CD14-positive monocyte (primary cell): ENCODE measurements at regions not wholly inside any gene's neighbourhood (a gene's known extent, or its start where the extent isn't known, plus 50 kb on each side); places are given as distances from the start of the nearest gene placed in this dataset.

Experiments used
- DNase-seq, 3 donors: peaks; one replicate each; pipeline ENCODE4 v3.0.0-alpha.2; 2011 to 2022
- H2AFZ ChIP-seq: 2 replicates; pipeline ENCODE4 v1.6.0; 2012; ENCODE audit warnings: mild to moderate bottlenecking, low read depth, low read length, inconsistent platforms; ENCODE audit not compliant: insufficient read depth, poor library complexity, severe bottlenecking
- H3K27ac ChIP-seq, 2 donors: 1 replicate in 1 of 2; 2 replicates in 1 of 2; pipeline ENCODE4 v1.5.1; 2012 to 2013; ENCODE audit warnings: low read length in 2 of 2, control low read depth in 1 of 2, inconsistent platforms in 1 of 2, low read depth in 1 of 2, mild to moderate bottlenecking in 1 of 2
- H3K27me3 ChIP-seq, 2 donors: one replicate each; pipeline versions ENCODE4 v1.6.0 to v1.6.1; 2011 to 2013; ENCODE audit warnings: low read length in 2 of 2; ENCODE audit not compliant: control insufficient read depth in 2 of 2, insufficient read depth in 2 of 2
- H3K36me3 ChIP-seq, 2 donors: replicated peaks in 1 of 2; 1 replicate in 1 of 2; 2 replicates in 1 of 2; pipeline versions ENCODE4 v1.5.1 to v1.6.1; 2012 to 2013; ENCODE audit warnings: low read length in 2 of 2, control low read depth in 1 of 2, inconsistent platforms in 1 of 2, mild to moderate bottlenecking in 1 of 2; ENCODE audit not compliant: insufficient read depth in 2 of 2, control insufficient read depth in 1 of 2
- H3K4me1 ChIP-seq, 2 donors: 1 replicate in 1 of 2; 2 replicates in 1 of 2; pipeline versions ENCODE4 v1.5.1 to v1.6.1; 2012 to 2013; ENCODE audit warnings: low read length in 2 of 2, control low read depth in 1 of 2, inconsistent platforms in 1 of 2, mild to moderate bottlenecking in 1 of 2, moderate library complexity in 1 of 2; ENCODE audit not compliant: insufficient read depth in 2 of 2, control insufficient read depth in 1 of 2
- H3K4me2 ChIP-seq: replicated peaks from 2 replicates; pipeline ENCODE3; 2012; ENCODE audit warnings: low read length, moderate library complexity, mild to moderate bottlenecking; ENCODE audit not compliant: poor library complexity, severe bottlenecking; ENCODE audit errors: extremely low read depth
- H3K4me3 ChIP-seq, 3 experiments: fragments of 200-600 bp in 1 of 3; sonication (generic) in 1 of 3; replicated peaks in 1 of 3; 1 replicate in 2 of 3; 2 replicates in 1 of 3; pipeline ENCODE4 v1.5.1; 2011 to 2013; ENCODE audit warnings: low read length in 3 of 3, mild to moderate bottlenecking in 3 of 3, control low read depth in 2 of 3, low read depth in 2 of 3, inconsistent platforms in 1 of 3, moderate library complexity in 1 of 3
- H3K79me2 ChIP-seq: 2 replicates; pipeline ENCODE4 v1.6.0; 2012; ENCODE audit warnings: mild to moderate bottlenecking, control low read depth, inconsistent platforms, low read length, moderate library complexity; ENCODE audit not compliant: insufficient read depth
- H3K9ac ChIP-seq: 2 replicates; pipeline ENCODE4 v1.6.0; 2017; ENCODE audit warnings: low read length, mild to moderate bottlenecking; ENCODE audit not compliant: insufficient read depth, poor library complexity, severe bottlenecking
- H3K9me3 ChIP-seq, 2 donors: replicated peaks in 1 of 2; 1 replicate in 1 of 2; 2 replicates in 1 of 2; pipeline versions ENCODE4 v1.5.1 to v1.6.1; 2012 to 2013; ENCODE audit warnings: low read length in 2 of 2, control low read depth in 1 of 2; ENCODE audit not compliant: control insufficient read depth in 1 of 2, insufficient read depth in 1 of 2
- H4K20me1 ChIP-seq: 2 replicates; pipeline ENCODE4 v1.6.0; 2012; ENCODE audit warnings: mild to moderate bottlenecking, low read length, control low read depth, moderate library complexity; ENCODE audit not compliant: insufficient read depth
- H3K27ac Mint-ChIP-seq, 7 donors: one replicate each; pipeline ENCODE4 v1.8.0; 2020; ENCODE audit warnings: mild to moderate bottlenecking in 7 of 7, mixed read lengths in 7 of 7, moderate library complexity in 6 of 7, inconsistent platforms in 2 of 7
- H3K27me3 Mint-ChIP-seq, 3 donors: one replicate each; pipeline ENCODE4 v1.8.0; 2021 to 2022; ENCODE audit warnings: low read depth in 3 of 3, mild to moderate bottlenecking in 3 of 3, mixed read lengths in 3 of 3, moderate library complexity in 3 of 3, inconsistent platforms in 1 of 3
- H3K36me3 Mint-ChIP-seq, 2 donors: one replicate each; pipeline ENCODE4 v1.8.0; 2020; ENCODE audit warnings: mixed read lengths in 2 of 2, inconsistent platforms in 1 of 2, mild to moderate bottlenecking in 1 of 2
- H3K4me1 Mint-ChIP-seq: one replicate; pipeline ENCODE4 v1.8.0; 2020; ENCODE audit warnings: mild to moderate bottlenecking, mixed read lengths
- H3K4me3 Mint-ChIP-seq, 2 donors: one replicate each; pipeline ENCODE4 v1.8.0; 2020; ENCODE audit warnings: mild to moderate bottlenecking in 2 of 2, mixed read lengths in 2 of 2, moderate library complexity in 1 of 2
- H3K9me3 Mint-ChIP-seq, 7 donors: one replicate each; pipeline ENCODE4 v1.8.0; 2020 to 2022; ENCODE audit warnings: mixed read lengths in 7 of 7, mild to moderate bottlenecking in 6 of 7, moderate library complexity in 6 of 7, inconsistent platforms in 2 of 7
- WGBS: methylation state at CpG from one replicate; pipeline ENCODE4 v1.1.5; 2013; ENCODE audit warnings: missing lambda C conversion rate; ENCODE audit not compliant: insufficient coverage; 5-methylcytosine and 5-hydroxymethylcytosine counted together
- intact Hi-C, 2 donors: fragments of 100-400 bp; cut with micrococcal nuclease; formaldehyde crosslinking; loops; one replicate each; pipeline versions ENCODE4 v1.15.0 to v1.15.1; 2023
- TF ChIP-seq, protein P1 (sequence below): fragments of 200-600 bp; IDR thresholded peaks from one replicate; pipeline ENCODE4 v1.8.0; 2022; ENCODE audit warnings: antibody characterized with exemption, mild to moderate bottlenecking

DNA sequence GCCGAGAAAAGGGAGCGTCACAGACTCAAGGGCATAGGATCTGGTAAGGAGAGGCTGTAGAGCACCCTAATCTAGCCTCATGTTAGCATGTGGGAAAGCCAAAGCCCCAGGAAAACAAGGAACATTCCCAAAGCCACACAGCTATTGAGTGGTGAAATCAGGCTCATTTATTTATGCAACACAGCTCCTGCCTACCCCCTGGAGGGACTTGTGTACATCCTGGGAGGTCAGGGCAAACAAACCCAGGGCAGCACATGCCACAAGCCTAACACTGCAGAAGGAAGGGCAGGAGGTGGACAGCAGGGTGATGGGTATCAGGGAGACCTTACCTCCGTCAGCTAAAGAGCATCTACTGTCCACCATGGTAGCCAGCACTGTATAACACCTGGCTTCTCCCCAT lies 283.5 kb downstream of the RPLP1 start:
- Mint-ChIP-seq H3K9me3 (peaks cover 0 to 6% (median 0%) of the 10 kb centered on the region in 7 donors), H3K36me3 (peaks cover 2 to 5% of the 10 kb centered on the region in 2 donors), H3K4me1 (peaks cover 14% of the 10 kb centered on the region), H3K27me3 (peaks cover 0 to 4% (median 2%) of the 10 kb centered on the region in 3 donors), H3K4me3 (no peak overlapping the region), H3K27ac (peak overlapping the region in 1 of 7 donors; percentile 5)
- H3K27ac ChIP-seq: no peak overlapping the region
- no peak for DNase-seq
- H3K9me3 ChIP-seq: peaks cover 3 to 6% of the 10 kb centered on the region in 2 donors
- H3K79me2 ChIP-seq: no peaks in the 10 kb centered on the region
- no peak overlapping the region for H3K4me3 ChIP-seq
- H3K27me3 ChIP-seq: no peaks in the 10 kb centered on the region
- H2AFZ ChIP-seq: no peak overlapping the region
- H3K36me3 ChIP-seq: no peaks in the 10 kb centered on the region
- H4K20me1 ChIP-seq: no peaks in the 10 kb centered on the region
- no peak overlapping the region for H3K4me2 ChIP-seq
- intact Hi-C loops: no loop called here
- TF ChIP-seq, protein P1, sequence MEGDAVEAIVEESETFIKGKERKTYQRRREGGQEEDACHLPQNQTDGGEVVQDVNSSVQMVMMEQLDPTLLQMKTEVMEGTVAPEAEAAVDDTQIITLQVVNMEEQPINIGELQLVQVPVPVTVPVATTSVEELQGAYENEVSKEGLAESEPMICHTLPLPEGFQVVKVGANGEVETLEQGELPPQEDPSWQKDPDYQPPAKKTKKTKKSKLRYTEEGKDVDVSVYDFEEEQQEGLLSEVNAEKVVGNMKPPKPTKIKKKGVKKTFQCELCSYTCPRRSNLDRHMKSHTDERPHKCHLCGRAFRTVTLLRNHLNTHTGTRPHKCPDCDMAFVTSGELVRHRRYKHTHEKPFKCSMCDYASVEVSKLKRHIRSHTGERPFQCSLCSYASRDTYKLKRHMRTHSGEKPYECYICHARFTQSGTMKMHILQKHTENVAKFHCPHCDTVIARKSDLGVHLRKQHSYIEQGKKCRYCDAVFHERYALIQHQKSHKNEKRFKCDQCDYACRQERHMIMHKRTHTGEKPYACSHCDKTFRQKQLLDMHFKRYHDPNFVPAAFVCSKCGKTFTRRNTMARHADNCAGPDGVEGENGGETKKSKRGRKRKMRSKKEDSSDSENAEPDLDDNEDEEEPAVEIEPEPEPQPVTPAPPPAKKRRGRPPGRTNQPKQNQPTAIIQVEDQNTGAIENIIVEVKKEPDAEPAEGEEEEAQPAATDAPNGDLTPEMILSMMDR: no peak
- no peak overlapping the region for H3K9ac ChIP-seq
- peaks cover 0 to 6% of the 10 kb centered on the region in 2 donors for H3K4me1 ChIP-seq
- no CpG with 5 or more reads among the region's 3 CpGs for WGBS

DNA sequence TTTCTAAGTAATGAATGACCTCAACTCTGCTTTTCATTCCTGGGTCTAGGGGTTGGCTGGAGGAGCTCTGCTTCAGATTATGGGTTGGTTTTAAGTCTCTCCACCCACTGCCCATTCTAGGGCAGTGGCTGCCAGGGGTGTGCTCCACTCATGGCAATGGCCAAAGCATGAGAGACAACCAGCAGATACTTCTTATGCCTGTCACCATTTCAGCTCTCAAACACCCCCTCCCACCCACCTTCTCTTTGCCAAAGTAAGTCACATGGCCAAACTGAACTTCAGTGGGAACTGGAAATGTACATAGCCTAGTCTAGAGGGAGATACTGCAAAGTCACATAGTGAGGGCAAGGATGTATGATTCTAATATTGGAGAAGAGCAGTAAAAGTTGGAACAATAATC lies 285.3 kb downstream of the RPLP1 start:
- Histone ChIP-seq H3K36me3 (no peaks in the 10 kb centered on the region), H3K4me2 (no peak overlapping the region), H3K4me1 (peaks cover 0 to 6% of the 10 kb centered on the region in 2 donors), H3K27ac (no peak overlapping the region), H4K20me1 (no peaks in the 10 kb centered on the region), H3K4me3 (no peak overlapping the region), H3K9ac (no peak overlapping the region), H3K79me2 (no peaks in the 10 kb centered on the region), H2AFZ (no peak overlapping the region), H3K27me3 (no peaks in the 10 kb centered on the region), H3K9me3 (peaks cover 3 to 6% of the 10 kb centered on the region in 2 donors)
- no peak overlapping the region for H3K4me3 Mint-ChIP-seq
- intact Hi-C loops: no loop called here
- no peak for DNase-seq
- peaks cover 0 to 5% (median 2%) of the 10 kb centered on the region in 3 donors for H3K27me3 Mint-ChIP-seq
- H3K27ac Mint-ChIP-seq: no peak overlapping the region
- TF ChIP-seq, protein P1: no peak
- peaks cover 0 to 6% (median 0%) of the 10 kb centered on the region in 7 donors for H3K9me3 Mint-ChIP-seq
- peaks cover 2 to 3% of the 10 kb centered on the region in 2 donors for H3K36me3 Mint-ChIP-seq
- H3K4me1 Mint-ChIP-seq: peaks cover 12% of the 10 kb centered on the region
